ENCODE measurements at regions not wholly inside any gene's neighbourhood (a gene's known extent, or its start where the extent isn't known, plus 50 kb on each side); places are given as distances from the start of the nearest gene placed in this dataset.
"Not testable (repeated sequence)": the region's sequence is repeated elsewhere in the genome, so short reads cannot be mapped to it uniquely, and the experiment has no call there.

DNA sequence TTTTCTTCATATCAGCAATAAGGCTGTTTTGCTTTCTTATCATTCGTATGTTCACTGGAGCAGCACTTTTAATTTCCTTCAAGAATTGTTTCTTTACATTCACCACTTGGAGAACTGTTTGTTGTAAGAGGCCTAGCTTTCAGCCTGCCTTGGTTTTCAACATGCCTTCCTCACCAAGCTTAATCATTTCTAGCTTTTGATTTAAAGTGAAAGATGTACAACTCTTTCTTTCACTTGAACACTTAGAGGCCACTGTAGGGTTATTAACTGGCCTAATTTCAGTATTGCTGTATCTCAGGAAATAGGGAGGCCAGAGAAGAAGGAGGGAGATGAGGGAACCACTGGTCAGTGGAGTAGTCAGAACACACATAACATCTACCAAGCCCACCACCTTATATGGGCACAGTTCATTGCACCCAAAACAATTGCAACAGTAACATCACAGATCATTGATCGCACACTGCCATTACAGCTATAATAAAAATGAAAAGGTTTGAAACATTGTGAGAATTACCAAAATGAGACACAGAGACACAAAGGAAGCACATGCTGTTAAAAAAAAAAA lies 181.4 kb upstream of the TUBA3C start:
- CTCF ChIA-PET, result interaction anchor here (0.6 kb wide), 1 partner anchor 505 kb away, joined by 3 read pairs; no protein-coding TSS in a partner anchor
- POLR2A ChIA-PET, result no interaction called here

DNA sequence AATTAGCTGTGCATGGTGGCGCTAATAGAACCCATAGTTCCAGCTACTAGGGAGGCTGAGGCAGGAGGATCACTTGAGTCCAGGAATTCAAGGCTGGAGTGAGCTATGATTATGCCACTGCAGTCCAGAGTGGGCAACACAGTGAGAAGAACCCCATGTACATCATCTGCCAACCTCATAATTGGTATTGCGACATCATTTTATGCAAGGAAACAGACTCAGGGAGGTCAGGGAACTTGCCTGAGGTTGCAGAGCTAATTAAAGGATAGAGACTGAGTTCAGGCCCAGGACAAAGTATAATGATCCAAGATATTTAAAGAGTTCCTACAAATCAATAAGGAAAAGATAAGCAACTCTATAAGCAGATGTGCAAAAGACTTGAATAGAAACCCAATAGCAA lies 178.1 kb upstream of the TUBA3C start:
- CTCF ChIA-PET, POLR2A ChIA-PET: not testable (repeated sequence)

DNA sequence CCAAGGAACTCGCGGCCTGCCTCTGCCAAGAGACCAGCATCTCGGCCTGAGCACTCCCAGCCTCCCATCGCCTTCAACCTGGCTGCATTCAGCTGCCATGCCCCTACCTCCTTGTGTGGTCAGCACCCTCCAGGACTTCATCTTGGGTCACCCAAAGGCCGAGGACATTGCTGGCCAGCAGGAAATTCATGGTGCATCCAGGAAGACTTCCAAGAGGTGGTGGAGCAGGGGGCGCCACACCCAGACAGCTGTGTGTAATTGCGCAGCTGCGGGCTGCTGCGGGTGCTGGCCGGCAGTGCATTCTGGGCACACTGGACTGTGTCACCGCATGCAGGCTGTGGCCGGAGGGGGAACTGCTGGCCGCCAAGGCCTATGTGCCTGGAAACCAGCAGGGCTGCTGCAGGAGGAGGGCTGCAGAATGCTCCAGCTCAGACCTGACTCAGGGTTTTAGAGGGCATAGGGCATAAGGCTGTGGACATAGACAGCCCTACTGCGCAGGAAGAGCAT lies 164.3 kb upstream of the TUBA3C start:
- ChIA-PET POLR2A (no interaction called here), CTCF (no interaction called here)

DNA sequence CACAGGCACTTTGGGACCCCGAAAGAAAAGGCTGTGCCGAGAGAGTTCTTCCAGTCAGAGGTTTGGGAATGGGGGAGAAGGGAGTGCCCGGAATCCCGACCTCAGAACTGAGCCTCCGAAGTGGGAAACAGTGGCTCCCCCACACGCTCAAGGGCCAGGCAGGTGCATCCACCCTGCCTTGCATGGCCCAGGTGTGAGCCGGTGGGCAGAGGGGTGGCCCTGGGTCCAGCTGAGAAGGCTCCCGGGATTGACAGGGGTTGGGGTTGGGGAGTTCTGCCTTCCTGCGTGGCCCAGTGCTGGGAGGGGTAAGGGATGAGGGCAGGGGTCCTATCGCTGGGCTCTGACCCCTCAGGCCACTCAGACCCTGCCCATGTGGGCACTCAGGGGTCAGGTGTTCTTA lies 163.5 kb upstream of the TUBA3C start:
- ChIA-PET CTCF (no interaction called here), POLR2A (no interaction called here)

DNA sequence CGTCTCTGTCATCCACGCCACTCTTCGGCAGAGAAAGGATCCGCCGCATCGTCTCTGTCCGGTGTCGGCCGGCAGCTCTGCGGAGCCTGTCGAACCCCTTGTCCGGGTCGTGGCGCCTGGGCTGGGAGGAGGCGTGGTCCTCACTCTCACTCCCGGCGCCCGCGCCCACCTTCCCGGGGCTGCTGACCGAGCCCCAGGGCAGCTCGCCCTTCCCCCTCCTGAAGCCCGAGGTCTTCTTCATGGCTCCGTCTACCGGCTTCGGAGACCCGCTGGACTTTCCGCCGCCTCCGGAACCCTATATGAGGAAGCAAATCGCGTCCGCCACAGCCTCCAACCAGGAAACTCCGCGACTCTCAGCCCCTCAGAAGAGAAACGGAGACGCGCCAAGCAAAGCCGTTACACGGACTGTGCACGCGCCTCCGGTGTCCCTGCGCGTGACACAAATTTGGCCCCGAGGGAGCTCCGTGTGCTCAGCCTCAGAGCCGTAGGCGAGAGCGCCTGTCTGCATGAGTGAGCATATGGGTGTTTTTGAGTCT lies 163.0 kb upstream of the TUBA3C start:
- POLR2A ChIA-PET, CTCF ChIA-PET: not testable (repeated sequence)

DNA sequence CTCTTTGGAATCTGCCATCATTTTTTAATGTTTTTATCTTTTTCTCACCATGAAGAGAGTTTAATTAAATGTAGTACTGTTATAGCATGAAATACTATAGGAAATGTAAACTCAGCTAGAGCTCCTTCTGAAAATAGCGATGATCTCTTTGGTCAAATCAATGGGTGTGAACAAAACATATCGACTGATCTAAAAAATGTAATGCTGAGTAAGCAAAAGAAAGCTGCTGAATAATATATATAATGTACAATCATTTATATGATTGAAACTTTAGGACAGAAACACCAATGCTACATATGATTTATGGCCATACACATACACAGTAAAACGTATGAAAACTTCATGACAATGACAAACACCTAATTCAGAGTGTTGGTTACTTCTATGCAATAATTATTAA lies 150.8 kb upstream of the TUBA3C start:
- ChIA-PET CTCF (no interaction called here), POLR2A (no interaction called here)

DNA sequence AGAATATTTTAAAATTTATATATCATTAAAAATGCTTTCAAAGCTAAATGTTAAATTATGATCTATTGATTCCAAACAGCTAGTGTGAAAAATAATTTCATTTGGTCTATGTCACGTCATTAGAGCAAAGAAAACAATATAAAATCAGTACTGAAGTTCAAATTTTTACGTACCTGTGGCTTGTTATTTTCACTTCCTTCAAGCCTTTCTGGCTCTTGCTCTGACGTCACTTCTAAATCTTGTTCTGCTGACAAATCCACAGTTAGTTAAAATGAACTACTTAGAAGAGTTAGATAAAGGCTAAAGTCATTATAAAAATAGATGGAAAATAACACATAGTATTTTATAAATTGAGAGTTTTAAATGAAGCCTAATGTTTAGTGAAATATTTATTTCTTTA lies 147.7 kb upstream of the TUBA3C start:
- CTCF ChIA-PET, result no interaction called here
- POLR2A ChIA-PET, result no interaction called here

DNA sequence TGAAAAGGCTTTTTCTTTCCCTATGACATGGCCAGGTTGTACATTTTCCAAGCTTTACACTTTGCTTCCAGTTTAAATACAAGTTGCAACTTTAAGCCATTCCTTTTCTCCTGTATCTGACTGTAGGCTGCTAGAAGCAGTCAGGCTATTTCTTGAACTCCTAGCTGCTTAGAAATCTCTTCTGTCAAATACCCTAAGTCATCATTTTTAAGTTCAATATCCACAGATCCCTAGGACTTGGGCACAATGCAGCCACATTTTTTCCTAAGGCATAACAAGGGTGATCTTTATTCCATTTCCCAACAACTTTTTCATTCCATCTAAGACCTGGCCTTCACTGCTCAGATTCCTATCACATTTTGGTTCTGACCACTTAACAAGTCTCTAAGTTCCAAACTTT lies 142.7 kb upstream of the TUBA3C start:
- CTCF ChIA-PET, result no interaction called here
- POLR2A ChIA-PET, result no interaction called here

DNA sequence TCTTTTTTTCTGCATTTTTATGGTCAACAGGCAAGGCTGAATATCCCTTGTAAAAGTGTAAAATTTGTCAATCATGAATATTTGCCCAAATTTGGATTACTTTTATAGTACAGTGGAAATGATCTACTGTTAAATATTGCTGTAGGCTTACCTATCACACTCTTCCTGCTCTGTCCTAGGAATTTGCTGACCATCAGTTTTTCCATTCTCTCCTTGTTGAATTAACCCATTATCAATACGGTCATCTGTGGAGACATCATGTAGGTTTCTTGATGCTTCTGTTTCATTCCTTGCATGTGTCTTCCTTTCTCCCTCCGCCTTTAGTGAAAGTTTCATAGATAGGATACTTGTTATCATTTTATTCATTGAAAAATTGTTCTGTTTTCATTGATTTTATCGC lies 139.6 kb upstream of the TUBA3C start:
- ChIA-PET CTCF (no interaction called here), POLR2A (no interaction called here)

DNA sequence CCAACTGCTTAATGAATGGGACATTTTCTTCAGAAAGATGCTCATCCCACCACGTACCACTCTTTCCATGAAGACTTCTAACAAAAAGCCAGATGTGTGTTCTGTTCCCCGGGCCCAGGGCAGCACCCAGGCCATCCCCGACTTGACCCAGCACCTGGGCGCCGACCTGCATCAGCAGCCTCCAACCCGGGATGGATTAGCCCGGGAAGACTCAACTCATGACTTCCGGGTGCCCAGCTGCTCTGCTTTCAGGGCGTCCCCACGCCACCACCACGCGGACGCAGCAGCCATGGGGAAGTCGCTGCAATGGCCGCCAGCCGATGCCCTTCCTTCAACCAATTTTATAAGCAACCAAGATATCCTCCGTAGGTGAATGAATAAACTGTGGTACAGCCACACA lies 123.8 kb upstream of the TUBA3C start:
- CTCF ChIA-PET, result no interaction called here
- POLR2A ChIA-PET, result no interaction called here

DNA sequence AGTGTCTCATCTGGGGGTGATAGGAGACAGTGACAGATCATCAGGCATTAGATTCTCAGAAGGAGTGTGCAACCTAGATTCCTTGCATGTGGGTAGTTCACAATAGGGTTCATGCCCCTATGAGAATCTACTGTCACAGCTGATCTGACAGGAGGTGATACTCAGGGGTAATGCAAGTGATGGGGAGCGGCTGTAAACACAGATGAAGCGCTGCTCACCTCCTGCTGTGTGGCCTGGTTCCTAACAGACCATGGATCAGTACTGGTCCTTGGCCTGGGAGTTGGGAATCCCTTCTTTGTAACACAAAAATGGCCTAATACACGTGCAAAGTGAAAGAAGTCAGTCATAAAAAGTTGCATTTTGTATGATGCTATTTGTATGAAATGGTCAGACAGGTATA lies 107.6 kb upstream of the TUBA3C start:
- ChIA-PET POLR2A (no interaction called here), CTCF (no interaction called here)

DNA sequence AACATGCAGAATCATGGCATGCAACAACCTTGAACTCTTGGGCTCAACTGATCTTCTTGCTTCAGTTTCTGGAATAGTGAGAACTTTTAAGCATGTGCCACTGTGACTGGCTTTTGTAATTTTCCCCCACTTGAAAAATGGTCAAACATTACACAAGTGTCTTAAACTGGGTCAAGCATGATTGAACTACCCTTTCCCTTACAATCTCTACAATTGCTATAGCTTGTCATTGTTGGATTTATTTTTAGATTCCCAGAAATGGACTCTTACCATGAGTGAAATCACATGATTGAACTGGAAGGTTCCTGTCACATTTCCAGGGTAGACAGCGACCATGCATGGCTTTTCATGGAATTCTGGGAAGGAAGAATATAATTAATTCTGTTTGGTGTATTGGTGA lies 102.2 kb upstream of the TUBA3C start:
- ChIA-PET CTCF (no interaction called here), POLR2A (no interaction called here)

DNA sequence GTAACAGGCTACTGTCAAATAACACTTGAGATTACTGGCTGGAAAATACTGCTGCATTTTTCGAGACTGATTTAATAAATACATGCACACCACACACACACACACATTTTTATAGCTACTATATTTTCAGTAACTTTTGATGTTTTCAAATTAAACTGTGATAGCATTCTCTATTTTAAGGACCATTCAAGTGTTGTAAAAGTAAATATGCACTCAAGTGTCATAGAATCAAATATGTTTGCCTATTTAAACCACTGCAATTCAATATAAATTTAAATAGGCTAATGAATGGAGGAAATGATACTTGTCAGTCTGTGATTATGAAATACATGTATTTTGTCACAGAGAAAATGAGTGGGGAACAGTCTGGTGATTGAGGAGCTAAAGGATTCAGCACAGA lies 86.7 kb upstream of the TUBA3C start:
- ChIA-PET CTCF (no interaction called here), POLR2A (no interaction called here)

DNA sequence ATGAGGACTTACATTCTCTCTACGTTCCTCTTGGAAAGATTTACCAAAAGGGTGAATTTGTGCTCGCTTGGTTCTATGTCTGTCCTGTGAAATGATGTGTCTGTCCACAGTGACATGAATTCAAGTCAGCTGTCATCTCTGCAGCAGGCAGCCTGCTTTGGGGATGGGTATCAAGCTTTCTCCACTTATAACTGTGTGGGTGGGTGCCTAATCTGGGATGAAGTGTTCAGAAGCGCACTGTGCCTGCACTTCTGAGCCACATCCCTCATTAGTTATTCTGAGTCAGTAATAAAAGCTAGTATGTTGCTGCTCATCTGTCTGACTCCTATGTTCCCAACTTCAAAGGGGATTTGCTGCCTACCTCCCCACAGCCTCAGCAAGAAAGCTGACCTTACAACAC lies 86.1 kb upstream of the TUBA3C start:
- CTCF ChIA-PET, result no interaction called here

DNA sequence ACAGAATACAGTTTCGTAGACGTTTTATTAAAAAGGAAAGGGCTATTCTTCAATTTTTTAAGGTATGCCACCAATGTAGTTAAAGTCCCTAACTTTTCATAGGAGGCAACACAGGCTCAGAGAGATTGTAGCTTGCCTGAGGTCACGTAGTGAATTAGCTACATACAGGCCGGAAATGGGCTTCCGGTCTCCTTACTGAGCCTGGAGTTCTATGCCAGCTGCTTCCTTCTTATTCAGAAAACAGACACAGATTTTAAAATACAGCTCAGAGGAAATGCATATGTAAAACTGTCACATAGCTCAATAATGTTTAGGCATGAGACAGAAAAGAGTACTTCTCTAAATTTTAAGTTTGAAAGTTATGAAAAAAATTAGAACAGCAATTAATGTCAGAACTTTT lies 85.4 kb upstream of the TUBA3C start:
- ChIA-PET CTCF (no interaction called here), POLR2A (no interaction called here)

More for the DNA sequence above, 86.1 kb upstream of the TUBA3C start:
- POLR2A ChIA-PET, result no interaction called here

DNA sequence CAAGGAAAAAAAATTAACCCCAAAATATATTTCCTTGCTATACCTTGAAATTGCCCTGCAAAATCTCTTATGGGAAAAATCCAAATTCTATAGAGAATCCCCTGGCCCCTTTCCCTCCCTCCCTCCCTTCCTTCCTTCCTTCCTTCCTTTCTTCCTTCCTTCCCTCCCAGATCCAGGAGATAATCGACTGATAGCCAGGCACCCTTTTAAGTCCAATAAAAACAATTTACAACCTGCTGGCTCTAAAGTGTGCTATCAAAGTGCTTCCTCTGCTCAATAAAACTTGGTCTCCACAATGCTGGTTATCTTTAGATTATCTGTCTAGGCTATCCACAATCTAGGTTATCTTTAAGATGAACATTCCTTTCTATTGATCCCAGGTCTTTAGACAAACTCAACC lies 83.1 kb upstream of the TUBA3C start:
- CTCF ChIA-PET, result no interaction called here

DNA sequence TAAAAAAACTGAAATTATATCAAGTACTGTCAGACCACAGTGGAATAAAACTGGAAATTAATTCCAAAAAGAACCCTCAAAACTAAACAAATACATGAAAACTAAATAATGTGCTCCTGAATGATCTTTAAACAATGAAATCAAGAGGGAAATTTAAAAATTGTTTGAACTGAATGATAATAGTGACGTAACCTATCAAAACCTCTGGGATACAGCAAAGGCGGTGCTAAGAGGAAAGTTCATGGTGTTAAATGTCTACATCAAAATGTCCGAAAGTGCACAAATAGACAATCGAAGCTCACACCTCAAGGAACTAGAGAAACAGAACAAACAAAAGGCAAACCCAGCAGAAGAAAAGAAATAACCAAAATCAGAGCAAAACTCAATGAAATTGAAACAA lies 70.8 kb upstream of the TUBA3C start:
- POLR2A ChIA-PET, result no interaction called here

More for the DNA sequence above, 83.1 kb upstream of the TUBA3C start:
- POLR2A ChIA-PET, result no interaction called here

DNA sequence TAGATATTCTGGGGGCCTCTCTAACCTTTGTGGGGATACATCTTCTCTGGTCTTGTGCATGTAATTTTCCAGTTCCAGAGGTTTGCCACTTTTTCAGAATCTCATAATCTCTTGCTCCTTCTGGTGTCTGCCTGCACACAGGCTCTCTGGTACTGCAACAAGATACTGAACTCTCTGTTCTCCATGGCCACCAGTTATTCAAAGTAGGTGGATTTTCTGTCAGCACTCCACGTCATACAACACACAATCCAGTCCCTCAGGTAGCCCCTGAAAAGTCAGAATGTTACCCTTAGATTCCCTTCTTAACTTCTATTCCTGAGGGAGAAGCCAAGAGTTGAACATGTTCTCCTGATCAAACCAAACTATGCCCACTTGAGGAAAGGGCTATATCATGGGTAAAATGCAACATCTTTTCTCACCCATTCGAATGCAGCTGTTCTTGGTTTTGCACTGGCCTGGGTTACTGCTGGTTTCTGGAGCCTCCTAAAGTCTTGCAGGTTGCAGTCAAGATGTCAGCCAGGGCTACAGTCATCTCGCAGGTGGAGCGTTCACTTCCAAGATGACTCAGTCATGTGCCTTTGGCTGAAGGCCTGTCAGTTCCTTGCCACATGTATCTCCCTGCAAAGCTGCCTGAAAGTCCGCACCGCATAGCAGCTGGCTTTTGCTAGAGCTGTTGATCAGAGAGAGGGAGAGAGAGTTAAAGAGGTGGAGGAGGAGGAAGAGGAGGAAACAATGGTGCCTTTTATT lies 57.7 kb upstream of the TUBA3C start:
- POLR2A ChIA-PET, result no interaction called here
- CTCF ChIA-PET, result no interaction called here

More for the DNA sequence above, 70.8 kb upstream of the TUBA3C start:
- CTCF ChIA-PET, result no interaction called here
